Stimulated activated CD4-positive, alpha-beta T cell treated with anti-CD3 and anti-CD28 coated beads, Interleukin-1b, Interleukin-23, amount 100 ng/mL, for 48 hours (primary cell): ENCODE measurements at regions not wholly inside any gene's neighbourhood (a gene's known extent, or its start where the extent isn't known, plus 50 kb on each side); places are given as distances from the start of the nearest gene placed in this dataset.

Source experiments
- DNase-seq: peaks from one replicate; pipeline ENCODE4 v3.0.0-alpha.2; 2020

DNA sequence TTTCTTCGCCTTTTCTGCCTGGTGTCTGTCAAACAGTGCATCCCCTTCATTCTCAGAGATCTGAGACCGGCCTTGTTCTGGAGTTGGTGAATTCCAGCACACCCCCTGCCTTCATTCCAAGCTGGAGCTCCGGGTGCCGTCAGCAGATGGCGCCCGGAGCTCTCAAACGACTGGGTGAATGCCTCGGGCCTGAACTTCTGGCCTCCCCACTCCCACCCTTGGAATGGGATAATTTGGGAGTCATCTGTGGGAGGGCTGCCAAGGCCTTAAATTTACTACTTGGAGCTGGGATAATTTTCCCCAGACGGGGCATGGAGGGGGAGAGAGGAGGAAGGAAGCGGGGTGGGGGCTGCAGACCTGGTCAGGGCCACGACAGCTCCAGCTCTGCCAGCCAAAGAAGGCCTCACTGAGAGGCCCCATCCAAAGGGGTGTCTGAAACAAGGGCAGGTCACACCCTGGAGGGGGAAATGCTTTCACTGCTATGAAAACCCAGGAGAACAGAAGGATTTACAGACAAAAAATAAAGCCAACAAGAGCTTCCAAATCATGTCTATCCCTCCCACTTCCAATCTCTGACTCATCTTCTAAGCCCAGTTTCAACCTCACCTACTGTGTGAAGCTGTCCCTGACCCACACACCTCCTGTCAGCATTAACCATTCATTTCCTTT, 187.9 kb downstream of the OPA1 start:
- peak; percentile 8 for DNase-seq

DNA sequence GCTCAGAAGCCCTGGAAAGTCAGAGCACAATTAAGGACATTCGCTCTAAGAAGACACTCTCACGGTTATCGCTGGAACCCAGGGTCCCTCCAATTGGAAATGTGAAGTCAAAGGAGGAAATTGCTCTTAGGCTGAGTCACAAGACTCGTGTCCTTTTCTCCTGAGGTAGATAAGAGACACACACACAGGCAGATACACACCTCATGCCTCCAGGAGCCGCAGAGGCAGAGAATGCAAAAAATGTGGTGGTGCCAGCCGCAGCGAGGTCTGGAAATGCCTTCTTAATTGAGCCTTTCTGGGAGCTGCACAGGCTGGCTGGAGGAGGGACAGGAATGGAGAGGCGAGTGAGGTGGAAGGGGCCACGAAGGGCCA, 189.3 kb downstream of the OPA1 start:
- DNase-seq = no peak

DNA sequence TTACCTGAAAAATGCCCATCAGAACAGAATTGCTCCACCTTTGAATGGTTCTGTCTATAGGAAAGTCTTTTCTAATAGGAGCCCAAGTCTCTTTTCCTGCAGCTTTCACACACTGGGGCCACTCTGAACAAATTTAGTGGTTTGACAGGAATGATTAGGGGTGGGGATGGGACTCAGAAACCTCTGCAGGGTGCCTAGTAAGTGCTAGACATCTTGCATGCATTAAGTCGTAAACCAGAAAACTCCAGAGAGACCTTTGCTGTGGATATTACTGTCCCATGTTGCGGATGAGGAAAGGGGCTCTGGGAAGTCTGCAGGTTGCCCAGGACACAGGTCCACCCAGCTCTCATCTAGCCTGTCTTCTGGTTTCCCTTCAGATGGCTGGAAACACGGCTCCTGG, 189.7 kb downstream of the OPA1 start:
- no peak for DNase-seq

DNA sequence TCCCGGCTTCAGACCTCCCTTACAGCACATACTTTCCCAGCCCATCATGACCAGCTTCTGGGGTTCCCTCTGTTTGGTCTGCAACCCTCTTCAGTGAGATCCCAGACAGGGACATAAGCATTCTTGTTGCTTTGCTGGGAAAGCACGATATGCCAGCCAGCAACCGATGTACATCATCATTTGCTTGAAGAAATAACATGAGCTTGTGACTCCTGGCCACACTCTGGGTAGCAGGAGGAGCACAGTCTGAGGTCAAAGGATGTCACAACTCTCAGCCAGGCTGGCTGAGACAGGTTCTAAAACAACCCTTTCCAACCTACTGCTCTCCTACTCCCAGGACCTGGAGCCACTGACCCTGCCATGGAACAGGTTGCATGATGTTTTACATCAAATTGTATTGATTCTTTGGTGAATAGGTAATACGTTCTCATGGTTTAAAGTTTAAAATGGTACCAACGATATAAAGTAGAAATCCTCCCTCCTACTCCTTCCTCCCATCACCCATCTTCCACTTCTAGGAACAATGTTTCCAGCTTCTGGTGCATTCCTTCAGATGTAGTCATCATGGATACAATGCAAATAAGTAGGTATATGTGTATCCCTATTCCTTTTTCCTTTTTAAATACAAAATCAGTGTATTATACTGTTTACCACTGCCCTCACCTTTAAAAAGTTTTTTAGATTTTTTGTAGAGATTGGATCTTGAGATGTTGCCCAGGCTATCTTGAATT, 190.3 kb downstream of the OPA1 start:
- no peak for DNase-seq

DNA sequence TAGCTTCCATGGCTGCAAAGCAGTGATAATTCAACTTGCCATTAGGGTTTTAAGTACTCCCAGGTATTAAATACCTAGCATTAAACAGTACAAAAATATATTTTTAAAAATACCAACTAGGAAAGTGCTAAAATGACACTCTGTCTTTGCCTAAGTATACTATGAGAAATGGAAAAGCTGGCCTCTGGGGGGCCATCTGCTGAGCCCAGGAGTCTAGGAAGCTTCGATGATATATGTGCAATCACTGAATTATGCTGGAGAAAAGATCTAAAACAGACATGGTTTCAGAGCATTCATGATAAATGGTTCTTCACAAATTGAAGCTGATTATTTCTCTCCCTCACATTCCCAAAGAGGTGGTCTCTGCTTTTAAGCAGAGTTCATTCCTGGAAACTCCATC, 191.8 kb downstream of the OPA1 start:
- no peak for DNase-seq

DNA sequence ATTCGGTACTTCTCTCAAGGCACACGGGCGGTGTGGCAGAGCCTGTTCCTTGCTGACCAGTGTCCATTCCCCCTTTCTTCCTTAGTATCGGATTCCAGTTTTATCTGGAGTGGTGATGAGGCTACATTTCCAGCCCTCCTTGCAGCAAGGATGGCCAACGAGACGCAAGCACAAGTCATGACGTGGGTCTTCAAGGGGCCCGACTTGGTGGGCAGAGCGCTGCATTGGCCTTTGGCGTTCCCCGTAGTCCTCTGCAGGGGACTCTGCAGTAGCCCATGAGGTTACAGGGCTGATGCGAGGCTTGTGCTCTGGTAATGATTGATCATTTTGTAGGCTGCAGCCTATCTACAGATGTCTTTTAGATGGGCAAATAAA, 194.5 kb downstream of the OPA1 start:
- DNase-seq = no peak

DNA sequence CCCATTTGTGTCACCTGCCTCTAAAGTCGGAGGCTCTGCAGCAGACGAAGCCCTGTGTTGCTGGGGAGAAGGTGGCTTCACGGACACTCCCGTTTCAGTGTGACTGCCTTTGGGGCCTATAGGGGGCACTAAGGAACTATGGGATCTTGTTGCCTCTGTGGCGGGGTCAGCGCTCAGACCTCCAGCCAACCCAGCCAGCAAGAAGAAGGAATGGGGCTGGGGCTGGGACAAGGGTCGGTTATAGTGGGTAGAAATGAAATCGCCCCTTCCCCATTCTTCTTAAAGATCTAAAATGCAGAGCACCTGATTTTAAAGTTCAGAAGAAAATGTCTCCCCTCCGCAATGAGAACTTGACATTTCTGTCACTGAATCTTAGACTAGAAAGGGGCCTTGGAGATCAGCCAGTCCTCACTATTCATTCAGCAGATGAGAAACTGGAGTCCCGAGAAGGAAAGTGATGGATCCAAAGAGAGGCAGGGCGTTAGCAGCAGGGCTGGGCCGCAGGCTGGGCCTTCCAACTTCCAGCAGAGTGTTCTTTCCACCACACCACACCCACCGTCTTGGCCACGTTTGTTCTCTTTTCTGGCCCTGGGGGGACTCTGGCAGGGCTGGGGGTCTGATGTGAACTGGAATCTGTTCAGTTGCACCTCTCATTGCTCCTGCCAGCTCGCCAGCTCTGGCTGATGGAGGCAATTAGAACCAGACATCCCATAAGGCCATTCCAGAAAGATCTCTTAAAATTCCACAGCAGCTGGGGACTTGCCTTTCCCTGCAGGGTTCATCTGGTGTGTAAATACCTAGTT, 195.4 kb downstream of the OPA1 start:
- DNase-seq = peak; percentile 28

DNA sequence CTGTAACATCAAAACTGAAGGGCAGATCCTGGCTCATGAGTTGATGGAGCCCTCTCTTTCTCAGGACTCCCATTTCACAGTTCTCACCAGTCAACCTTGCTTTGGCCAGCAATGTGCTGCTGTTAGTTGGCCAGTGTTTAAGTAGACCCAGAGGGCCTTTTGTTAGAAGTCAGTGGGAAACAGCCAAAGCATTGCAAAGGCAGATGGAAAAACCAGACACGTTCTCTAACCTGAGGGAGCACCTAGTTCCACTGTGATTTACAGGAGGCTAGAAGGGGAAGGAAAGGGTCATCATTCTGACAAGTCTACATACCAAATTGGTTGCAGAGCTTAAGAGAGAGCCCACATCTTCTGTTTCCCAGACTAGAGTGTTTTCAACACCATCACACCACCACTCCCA, 196.4 kb downstream of the OPA1 start:
- no peak for DNase-seq

DNA sequence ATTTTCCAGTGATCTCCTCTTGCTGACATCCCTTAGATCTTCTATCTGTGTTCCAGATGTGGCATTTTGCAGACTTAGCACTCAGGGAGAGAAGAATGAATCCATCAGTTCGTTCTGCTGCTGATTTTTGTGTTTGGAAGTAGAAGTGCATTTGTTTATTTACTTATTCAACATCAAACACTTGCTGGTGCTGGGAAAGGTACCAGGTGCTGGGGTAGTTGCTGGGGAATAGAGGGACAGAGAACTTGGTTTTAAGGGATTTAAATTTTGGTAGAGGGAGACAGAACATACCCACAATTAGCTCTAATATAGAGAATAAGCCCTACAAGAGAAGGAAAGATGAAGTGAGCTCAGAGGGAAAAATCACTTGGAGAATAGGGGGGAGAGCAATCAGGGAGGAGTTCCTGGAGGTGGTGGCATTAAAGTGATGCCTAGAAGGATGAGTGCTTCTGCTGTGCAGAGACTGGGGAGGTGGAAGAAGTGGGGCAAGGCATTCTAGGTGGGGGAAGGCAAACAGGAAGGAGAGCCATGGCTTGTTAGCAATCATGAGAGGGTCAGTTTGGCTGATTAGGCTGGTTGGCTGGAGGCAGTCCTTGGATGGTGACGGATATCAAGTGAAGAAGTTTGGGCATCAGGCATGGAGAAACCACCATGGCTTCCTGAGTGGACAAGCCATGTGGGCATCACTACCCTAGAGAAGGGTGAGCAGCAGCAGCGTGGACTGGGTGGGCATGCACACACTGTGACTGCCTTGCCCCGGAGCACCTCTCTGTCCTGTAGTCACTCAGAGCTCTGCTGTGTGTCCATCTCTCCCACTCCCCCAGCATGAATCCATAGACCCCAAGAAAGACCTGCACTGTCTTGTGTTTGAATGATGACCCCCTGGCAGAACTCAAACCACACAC, 197.3 kb downstream of the OPA1 start:
- DNase-seq = no peak

DNA sequence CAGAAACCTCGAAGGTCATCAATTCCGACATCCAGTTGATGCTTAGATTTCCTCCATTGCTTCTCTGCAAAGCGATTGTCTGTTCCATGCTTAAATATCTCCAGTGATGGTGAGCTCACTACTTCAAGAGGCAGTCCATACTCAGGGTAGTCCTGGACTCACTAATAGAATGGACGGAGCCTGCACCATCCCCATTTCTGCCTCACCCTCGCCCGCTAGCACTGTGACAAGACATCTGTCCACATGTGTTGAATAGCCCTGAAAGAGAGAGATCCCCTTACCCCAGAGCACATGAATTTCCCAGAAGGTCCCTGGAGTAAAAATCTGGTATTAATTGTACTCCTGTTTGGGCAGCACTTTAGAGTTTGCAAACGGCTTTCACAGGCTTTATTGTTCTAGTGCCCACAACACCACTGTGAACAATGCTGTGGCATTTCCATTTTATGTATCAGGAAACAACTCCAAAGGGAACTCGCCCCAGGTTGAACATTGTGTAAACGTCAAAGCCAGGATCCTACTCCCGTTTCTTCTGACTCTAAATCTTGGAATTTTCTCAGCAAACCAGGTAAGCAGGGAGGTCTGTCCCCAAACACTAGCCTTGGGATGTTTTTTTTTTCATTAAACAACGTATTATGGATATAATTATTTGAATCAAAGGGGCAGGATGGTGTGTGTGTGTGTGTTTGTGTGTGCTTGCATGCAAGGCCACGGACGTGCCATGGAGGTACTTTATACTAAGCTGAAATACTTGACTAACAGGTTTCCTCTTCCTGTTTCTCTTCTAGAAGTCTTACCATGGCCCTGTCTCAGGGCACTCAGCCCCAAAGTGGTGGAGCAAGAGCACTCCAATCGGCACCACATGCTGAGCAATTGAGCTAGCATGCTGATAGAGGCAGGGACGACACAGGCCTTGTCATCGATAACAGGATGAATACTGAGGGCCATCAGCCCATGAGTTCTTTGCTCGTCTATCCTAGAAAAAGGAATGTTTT, 198.3 kb downstream of the OPA1 start:
- DNase-seq = no peak

DNA sequence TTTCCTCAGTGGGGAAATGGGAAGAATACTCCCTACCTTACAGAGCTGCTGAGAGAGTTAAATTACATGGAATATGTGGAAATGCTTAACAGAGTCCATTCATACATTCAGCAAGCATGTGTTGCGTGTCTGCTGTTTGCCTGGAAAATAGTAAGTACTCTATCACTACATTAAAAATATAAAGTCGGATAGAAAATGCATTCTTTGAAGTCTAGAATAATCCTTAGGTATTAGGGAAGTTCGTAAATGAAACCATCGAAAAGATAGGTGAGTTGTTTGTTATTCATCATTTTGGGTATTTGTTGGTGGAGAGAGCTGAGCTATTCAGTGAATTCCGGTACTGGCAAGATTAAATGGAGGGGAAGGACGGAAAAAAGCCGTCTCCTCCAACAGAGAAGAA, 200.1 kb downstream of the OPA1 start:
- no peak for DNase-seq

DNA sequence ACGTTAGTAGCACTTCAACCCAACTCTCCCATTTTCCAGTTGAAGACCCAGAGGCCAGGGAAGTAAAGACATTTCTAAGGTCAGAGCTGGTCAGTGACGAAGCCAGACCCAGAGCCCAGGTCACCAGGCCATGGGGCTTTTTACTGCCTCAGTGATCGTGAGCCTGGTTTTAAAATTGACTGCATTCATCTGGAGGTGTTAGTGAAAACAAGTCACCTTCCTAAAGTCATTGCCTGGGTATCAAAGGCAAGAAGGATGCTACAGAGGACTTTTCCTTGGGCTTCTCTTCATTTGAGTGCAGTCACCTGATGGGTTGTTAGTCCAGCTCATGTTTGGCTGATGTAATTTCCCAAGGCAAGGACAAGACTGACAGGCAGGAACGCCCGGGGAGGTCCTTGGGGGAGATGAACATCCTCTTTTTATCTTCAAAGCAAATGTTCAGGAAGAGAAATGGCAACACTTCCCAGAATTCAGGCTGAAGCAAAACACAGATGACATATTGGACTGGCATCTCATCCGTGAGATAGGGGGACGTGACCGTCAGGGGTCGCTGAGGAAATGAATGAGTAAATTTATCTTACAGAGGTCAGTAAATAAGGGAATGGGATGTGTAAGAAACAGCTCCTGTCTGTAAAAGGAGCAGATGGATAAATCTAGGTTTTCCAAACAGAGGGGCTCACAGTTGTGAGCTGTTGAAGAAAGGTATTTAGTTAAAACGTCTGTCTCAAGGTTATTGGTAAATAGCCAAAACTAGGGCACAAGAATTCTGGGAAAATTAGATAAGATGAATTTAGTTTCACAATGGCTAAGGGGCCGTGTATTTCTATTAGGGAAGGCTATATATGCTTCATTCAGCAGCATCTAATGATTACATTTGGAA, 201.2 kb downstream of the OPA1 start:
- no peak for DNase-seq

DNA sequence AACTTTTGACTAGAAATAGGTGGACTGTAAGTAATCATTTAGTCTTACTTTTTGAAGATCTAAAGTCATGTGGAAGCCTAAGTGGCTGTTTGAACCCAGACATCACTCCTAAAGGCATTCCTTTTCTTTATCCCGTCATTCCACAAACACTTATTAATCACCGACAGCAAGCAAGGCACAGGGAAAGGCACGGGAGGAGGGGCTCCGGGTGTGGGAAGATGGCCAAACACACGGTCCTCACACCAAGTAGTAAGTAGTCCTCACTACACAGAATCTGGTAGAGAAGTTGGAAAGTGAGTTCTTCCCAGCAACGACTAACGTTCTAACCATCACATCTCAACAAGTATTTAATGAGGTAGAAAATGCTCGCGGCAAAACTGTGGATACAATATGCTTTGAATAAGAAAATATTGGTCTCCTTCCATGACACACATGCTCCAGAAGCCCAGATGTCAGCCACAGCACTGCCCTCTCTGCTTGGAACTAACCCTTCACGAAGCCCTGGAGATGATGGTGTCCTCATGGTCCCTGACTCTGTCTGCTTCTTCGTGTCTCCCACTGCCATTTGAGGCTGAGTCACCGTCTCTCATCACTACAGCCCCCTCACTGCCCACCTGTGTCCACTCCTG, 202.2 kb downstream of the OPA1 start:
- no peak for DNase-seq

DNA sequence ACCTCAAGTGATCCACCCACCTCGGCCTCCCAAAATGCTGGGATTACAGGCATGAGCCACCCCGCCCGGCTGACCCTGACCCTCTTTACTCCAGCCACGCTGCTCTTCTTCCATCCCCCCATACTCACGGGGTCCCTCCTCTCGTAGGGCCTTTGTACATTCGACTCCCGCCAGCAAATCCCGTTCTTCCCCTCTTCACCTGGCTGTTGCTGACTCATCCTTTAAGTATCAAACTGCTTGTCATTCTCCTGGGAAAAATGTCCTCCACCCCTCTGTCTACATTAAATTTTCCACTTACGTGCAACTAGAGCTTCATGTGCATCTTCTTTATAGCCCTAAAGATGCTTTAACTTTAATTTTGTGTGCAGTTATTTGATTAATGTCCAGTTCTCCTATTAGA, 203.1 kb downstream of the OPA1 start:
- no peak for DNase-seq

DNA sequence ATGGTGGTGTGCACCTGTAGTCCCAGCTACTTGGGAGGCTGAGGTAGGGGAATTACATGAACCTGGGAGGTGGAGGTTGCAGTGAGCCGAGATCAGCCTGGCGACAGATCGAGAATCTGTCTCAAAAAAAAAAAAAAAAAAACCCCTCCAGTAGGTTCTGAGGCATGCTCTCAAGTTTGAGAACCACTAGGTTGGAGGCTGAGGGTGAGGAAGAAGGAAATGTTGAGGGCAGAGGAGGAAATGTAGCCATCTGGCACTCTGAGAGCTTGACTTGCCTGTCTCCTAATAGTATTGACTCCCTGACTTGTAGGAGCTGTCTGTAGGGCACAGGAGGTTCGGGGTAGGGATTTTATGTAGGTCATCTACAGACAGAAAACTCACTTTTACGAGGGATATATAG, 204.6 kb downstream of the OPA1 start:
- no peak for DNase-seq

DNA sequence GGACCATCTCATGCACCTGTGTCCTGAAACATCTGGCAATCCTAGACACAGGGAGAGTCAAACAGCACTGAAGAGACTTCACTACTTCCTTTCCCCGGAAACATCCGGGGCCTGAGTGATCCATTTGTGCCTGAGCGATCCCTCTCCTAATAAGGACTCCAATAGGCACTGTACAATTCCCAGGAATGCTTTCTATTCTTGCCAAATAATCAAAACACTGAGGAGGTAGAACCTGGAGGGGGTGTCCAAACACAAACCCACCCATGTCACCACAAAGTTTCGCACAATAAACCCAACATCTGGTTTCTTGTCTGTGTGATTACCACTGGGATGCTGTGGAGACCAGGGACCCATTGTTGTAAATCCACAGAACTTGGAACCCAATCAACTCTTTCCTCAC, 205.0 kb downstream of the OPA1 start:
- DNase-seq = no peak

DNA sequence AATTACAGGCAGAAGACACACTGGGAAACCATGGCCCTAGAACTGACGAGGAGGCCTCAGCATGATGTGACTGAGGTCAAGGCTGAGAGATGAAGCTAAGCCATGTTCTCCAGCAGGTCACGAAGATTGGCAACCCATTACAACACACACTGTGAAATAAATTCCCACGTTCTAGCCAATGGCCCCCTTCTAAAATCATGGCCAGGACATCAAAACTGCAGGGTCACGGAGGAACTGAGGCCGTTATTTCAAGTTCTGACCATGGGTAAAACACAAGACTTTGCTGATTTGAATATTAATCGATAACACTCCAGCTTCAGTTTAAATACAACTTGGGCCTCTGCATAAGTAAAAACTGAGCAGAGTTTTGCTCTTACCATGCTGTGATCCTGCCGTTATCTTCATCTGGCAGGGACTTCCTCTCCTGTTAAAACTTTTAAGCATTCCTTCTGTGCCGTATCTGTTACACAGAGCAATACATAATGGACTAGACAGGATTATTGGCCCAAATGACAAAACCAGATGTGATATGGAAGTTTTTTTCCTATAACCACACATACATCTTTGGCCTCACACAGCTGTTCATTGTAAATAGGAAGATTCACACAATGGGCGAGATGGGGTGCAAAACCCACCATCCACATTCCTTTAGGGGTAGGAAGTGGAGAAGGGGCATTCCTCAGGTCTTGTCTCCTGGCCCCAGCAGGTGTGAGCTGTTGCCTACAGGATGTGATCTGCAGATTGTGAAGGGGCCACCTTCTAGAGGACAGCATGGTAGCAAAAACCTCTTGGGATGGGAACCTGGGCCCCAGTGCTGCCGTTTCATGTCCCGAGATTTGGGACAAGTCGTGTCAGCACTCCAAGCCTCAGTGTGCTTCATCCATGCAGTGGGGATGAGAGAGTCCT, 207.4 kb downstream of the OPA1 start:
- no peak for DNase-seq

DNA sequence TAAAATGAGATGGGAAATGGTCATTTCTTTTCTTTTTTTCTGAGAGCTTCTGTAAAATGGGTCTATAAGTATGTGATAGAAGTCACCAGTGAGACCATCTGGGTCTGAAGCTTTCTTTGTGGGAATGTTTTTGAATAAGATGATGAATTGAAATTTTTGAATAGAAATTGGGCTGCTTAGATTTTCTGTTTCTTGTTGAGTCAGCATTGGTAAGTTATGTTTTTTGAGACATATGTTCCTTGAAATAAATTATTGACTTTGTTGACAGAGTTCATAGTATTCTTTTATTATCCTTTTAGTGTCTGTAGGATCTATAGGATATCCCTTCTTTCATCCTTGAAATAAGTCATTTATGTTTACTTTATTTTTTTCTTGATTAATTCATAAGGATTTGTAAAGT, 208.1 kb downstream of the OPA1 start:
- DNase-seq = no peak

DNA sequence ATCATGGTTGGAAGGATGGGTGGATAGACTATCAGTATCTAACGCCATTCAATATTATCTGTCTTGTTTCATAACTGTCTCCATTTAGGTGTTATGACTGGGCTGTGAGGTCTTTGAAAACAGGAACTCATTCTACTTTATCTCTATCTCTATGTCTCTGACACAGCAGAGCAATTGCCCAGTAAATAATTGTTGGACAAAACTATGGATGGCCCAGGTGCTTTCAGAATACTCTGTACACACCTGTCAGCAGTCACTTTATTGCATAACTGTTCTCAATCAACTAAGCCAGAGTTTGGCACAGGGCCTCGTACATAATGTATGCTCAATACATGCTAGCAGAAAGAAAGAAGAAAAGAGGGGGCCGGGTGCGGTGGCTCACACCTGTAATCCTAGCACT, 210.3 kb downstream of the OPA1 start:
- DNase-seq = no peak
